KMS-11 (cell line): ENCODE measurements at regions not wholly inside any gene's neighbourhood (a gene's known extent, or its start where the extent isn't known, plus 50 kb on each side); places are given as distances from the start of the nearest gene placed in this dataset.

Experiments used
- H2AFZ ChIP-seq: fragments of 200-600 bp; sonication (generic); 2 replicates; pipeline ENCODE4 v1.6.1; 2016; ENCODE audit warnings: antibody characterized with exemption, mixed run types, low read depth
- H3K27ac ChIP-seq: fragments of 200-600 bp; sonication (generic); 2 replicates; pipeline ENCODE4 v1.6.1; 2016; ENCODE audit warnings: mild to moderate bottlenecking, mixed run types
- H3K27me3 ChIP-seq: fragments of 200-600 bp; sonication (generic); 2 replicates; pipeline ENCODE4 v1.6.1; 2017; ENCODE audit warnings: mild to moderate bottlenecking, low read depth, mixed run types, moderate library complexity; ENCODE audit not compliant: insufficient read depth
- H3K36me3 ChIP-seq: fragments of 200-600 bp; sonication (generic); 2 replicates; pipeline ENCODE4 v1.6.1; 2017; ENCODE audit warnings: mild to moderate bottlenecking, mixed run types; ENCODE audit not compliant: insufficient read depth
- H3K4me1 ChIP-seq: fragments of 200-600 bp; sonication (generic); 2 replicates; pipeline ENCODE4 v1.6.1; 2016; ENCODE audit warnings: mild to moderate bottlenecking, low read depth, mixed run types; ENCODE audit not compliant: poor library complexity, severe bottlenecking
- H3K4me2 ChIP-seq: fragments of 200-600 bp; sonication (generic); 2 replicates; pipeline ENCODE4 v1.7.0; 2016; ENCODE audit warnings: mild to moderate bottlenecking, mixed run types
- H3K4me3 ChIP-seq: fragments of 200-600 bp; sonication (generic); IDR thresholded peaks from 2 replicates; pipeline ENCODE4 v1.6.1; 2017; ENCODE audit warnings: low read depth, low read length, mixed read lengths; ENCODE audit not compliant: insufficient read depth
- H3K79me2 ChIP-seq: fragments of 200-600 bp; sonication (generic); 2 replicates; pipeline ENCODE4 v1.6.1; 2016; ENCODE audit warnings: low read depth, mixed run types; ENCODE audit not compliant: insufficient read depth
- H3K9ac ChIP-seq: fragments of 200-600 bp; sonication (generic); 2 replicates; pipeline ENCODE4 v1.6.1; 2016; ENCODE audit warnings: mild to moderate bottlenecking, mixed run types
- H4K20me1 ChIP-seq: fragments of 200-600 bp; sonication (generic); 2 replicates; pipeline ENCODE4 v1.6.1; 2016; ENCODE audit warnings: mild to moderate bottlenecking, mixed run types; ENCODE audit not compliant: insufficient read depth
- TF ChIP-seq, protein P1 (sequence below): fragments of 200-600 bp; sonication (generic); conservative IDR thresholded peaks from 2 replicates; pipeline ENCODE4 v1.6.1; 2017; ENCODE audit warnings: low read depth, mild to moderate bottlenecking, antibody characterized with exemption, low read length, moderate library complexity, mixed read lengths

DNA sequence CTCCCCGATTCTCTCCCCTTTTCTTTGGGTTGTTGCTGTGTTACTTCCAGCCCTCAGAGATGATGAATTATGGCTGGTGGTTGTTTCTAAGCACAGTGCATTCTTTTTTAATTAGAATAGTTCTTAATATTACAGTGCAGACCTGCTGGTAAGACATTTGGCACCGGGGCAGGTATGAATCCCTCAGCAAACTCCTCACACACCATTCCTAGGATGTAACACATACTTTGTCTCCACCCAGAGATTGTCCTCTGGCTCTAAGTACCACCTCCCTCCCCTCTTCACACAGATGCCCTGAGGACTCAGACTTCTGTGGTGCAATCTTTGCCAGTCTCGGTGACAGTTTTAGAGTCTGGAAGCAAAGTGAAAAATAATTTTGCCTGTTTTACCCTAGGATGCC is 143.1 kb downstream of the HLX start:
- Histone ChIP-seq H4K20me1 (no peaks in the 10 kb centered on the region), H3K4me1 (no peaks in the 10 kb centered on the region), H3K4me3 (no peak overlapping the region), H2AFZ (no peak overlapping the region), H3K27ac (no peak overlapping the region), H3K36me3 (no peaks in the 10 kb centered on the region), H3K9ac (no peak overlapping the region), H3K27me3 (no peaks in the 10 kb centered on the region), H3K4me2 (no peak overlapping the region), H3K79me2 (no peaks in the 10 kb centered on the region)
- TF ChIP-seq, protein P1, sequence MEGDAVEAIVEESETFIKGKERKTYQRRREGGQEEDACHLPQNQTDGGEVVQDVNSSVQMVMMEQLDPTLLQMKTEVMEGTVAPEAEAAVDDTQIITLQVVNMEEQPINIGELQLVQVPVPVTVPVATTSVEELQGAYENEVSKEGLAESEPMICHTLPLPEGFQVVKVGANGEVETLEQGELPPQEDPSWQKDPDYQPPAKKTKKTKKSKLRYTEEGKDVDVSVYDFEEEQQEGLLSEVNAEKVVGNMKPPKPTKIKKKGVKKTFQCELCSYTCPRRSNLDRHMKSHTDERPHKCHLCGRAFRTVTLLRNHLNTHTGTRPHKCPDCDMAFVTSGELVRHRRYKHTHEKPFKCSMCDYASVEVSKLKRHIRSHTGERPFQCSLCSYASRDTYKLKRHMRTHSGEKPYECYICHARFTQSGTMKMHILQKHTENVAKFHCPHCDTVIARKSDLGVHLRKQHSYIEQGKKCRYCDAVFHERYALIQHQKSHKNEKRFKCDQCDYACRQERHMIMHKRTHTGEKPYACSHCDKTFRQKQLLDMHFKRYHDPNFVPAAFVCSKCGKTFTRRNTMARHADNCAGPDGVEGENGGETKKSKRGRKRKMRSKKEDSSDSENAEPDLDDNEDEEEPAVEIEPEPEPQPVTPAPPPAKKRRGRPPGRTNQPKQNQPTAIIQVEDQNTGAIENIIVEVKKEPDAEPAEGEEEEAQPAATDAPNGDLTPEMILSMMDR, result no peak

DNA sequence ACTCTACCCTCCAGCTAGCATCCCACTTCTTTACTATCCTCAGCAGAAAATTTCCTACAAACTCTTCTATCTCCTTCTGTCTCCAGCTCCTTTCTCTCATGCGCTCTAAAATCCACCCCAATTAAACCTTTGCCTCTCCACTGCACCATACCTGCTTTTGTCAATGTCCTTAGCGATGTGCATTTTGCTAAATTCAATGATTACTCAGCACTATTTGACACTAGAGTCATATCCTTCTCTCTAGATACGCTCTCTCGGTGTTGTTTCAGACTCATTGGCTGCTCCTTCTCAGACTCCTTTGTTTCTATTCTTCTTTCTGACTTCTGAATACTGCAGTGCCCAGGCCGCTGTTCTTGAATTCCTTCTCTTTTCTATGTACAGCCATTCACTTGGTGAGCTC is 144.2 kb downstream of the HLX start:
- H3K79me2 ChIP-seq, result no peaks in the 10 kb centered on the region
- H3K27ac ChIP-seq, result no peak overlapping the region
- no peaks in the 10 kb centered on the region for H4K20me1 ChIP-seq
- no peaks in the 10 kb centered on the region for H3K27me3 ChIP-seq
- no peaks in the 10 kb centered on the region for H3K4me1 ChIP-seq
- TF ChIP-seq, protein P1, result no peak
- H2AFZ ChIP-seq, result no peak overlapping the region
- H3K9ac ChIP-seq, result no peak overlapping the region
- no peak overlapping the region for H3K4me2 ChIP-seq
- H3K4me3 ChIP-seq, result no peak overlapping the region
- H3K36me3 ChIP-seq, result no peaks in the 10 kb centered on the region

DNA sequence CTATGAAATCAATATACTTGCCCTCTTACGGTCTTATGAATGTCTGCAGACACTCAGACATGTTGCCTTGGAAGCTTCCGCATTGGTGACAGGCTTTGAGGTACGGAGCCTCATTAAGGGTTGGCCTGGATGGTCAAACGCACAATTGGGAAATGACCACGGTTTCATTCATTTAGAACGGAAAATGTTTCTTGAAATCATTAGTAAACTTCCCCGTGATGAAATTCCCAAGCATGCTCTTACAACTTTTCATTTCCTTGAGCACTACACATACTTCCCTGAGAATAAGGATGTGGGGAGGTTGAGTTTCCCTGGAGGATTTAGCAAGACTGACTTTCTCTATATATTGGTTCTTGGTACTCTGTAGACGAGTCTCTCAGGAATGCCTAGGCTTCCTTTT is 146.3 kb downstream of the HLX start:
- TF ChIP-seq, protein P1, result no peak

DNA sequence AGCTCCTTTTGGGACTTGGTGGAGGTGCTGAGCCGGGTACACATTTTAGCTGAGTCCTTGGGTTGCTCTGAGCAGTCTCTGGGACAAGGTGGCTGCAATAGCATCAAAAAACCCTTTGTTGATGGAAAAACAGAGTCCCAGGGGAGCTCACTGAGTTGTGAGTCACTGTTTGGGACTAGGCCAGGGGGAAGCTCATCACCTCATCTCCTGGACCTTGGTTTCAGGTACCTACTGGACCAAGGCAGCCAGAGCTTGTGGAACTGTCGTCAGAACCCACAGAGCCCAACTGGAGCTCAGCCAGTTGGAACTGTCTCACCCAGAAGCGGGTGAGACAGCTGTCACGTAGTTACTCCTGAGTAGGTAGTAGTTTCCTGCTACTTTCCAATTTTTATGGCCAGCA is 146.7 kb downstream of the HLX start:
- H3K4me2 ChIP-seq, result no peak overlapping the region
- no peak overlapping the region for H3K9ac ChIP-seq
- TF ChIP-seq, protein P1, result no peak
- no peaks in the 10 kb centered on the region for H4K20me1 ChIP-seq
- H3K4me1 ChIP-seq, result no peaks in the 10 kb centered on the region
- H3K27me3 ChIP-seq, result no peaks in the 10 kb centered on the region
- no peak overlapping the region for H3K4me3 ChIP-seq
- no peaks in the 10 kb centered on the region for H3K79me2 ChIP-seq
- no peak overlapping the region for H2AFZ ChIP-seq
- no peaks in the 10 kb centered on the region for H3K36me3 ChIP-seq
- H3K27ac ChIP-seq, result no peak overlapping the region

More for the DNA sequence above, 146.3 kb downstream of the HLX start:
- Histone ChIP-seq H4K20me1 (no peaks in the 10 kb centered on the region), H3K27me3 (no peaks in the 10 kb centered on the region), H3K4me3 (no peak overlapping the region), H3K4me2 (no peak overlapping the region), H3K27ac (no peak overlapping the region), H3K36me3 (no peaks in the 10 kb centered on the region), H3K9ac (no peak overlapping the region), H3K4me1 (no peaks in the 10 kb centered on the region), H3K79me2 (no peaks in the 10 kb centered on the region), H2AFZ (no peak overlapping the region)
